Trophoblast cell (in vitro differentiated cells and primary cell): ENCODE measurements at regions not wholly inside any gene's neighbourhood (a gene's known extent, or its start where the extent isn't known, plus 50 kb on each side); places are given as distances from the start of the nearest gene placed in this dataset.

Experiments
- DNase-seq, 2 donors: peaks; one replicate each; pipeline ENCODE4 v3.0.0-alpha.2; 2016
- H2AFZ ChIP-seq: 2 replicates; pipeline ENCODE4 v1.6.1; 2013; ENCODE audit warnings: low read length, moderate library complexity, mild to moderate bottlenecking; ENCODE audit not compliant: insufficient read depth, poor library complexity
- H2AK5ac ChIP-seq: 2 replicates; pipeline ENCODE4 v1.6.1; 2013; ENCODE audit warnings: mild to moderate bottlenecking, low read length
- H2BK120ac ChIP-seq: 2 replicates; pipeline ENCODE4 v1.6.1; 2013; ENCODE audit warnings: low read length, mild to moderate bottlenecking, moderate library complexity; ENCODE audit not compliant: insufficient read depth, poor library complexity
- H2BK12ac ChIP-seq: 2 replicates; pipeline ENCODE4 v1.6.1; 2013; ENCODE audit warnings: mild to moderate bottlenecking, low read length, moderate library complexity
- H2BK5ac ChIP-seq: 2 replicates; pipeline ENCODE4 v1.6.1; 2013; ENCODE audit warnings: low read length, low read depth, moderate library complexity, mild to moderate bottlenecking; ENCODE audit not compliant: poor library complexity
- H3K14ac ChIP-seq: 2 replicates; pipeline ENCODE4 v1.6.1; 2013; ENCODE audit warnings: mild to moderate bottlenecking, low read length
- H3K18ac ChIP-seq: 2 replicates; pipeline ENCODE4 v1.6.1; 2013; ENCODE audit warnings: mild to moderate bottlenecking, low read length
- H3K23ac ChIP-seq: 2 replicates; pipeline ENCODE4 v1.6.1; 2013; ENCODE audit warnings: low read length
- H3K27ac ChIP-seq: 2 replicates; pipeline ENCODE4 v1.5.1; 2013; ENCODE audit warnings: low read depth, mild to moderate bottlenecking, inconsistent platforms, low read length, moderate library complexity
- H3K27me3 ChIP-seq: 2 replicates; pipeline ENCODE4 v1.6.1; 2013; ENCODE audit warnings: inconsistent platforms, mild to moderate bottlenecking, low read length, moderate library complexity; ENCODE audit not compliant: insufficient read depth
- H3K36me3 ChIP-seq, 2 experiments: 1 replicate in 1 of 2; 2 replicates in 1 of 2; pipeline ENCODE4 v1.6.1; 2013; ENCODE audit warnings: low read length in 2 of 2, mild to moderate bottlenecking in 2 of 2, moderate library complexity in 1 of 2; ENCODE audit not compliant: insufficient read depth in 2 of 2, control insufficient read depth in 1 of 2
- H3K4ac ChIP-seq: 2 replicates; pipeline ENCODE4 v1.6.1; 2013; ENCODE audit warnings: low read depth, mild to moderate bottlenecking, low read length, moderate library complexity
- H3K4me1 ChIP-seq, 2 experiments: 1 replicate in 1 of 2; 2 replicates in 1 of 2; pipeline ENCODE4 v1.6.1; 2013; ENCODE audit warnings: low read length in 2 of 2, mild to moderate bottlenecking in 2 of 2, moderate library complexity in 1 of 2; ENCODE audit not compliant: insufficient read depth in 2 of 2, control insufficient read depth in 1 of 2
- H3K4me2 ChIP-seq: 2 replicates; pipeline ENCODE4 v1.6.1; 2013; ENCODE audit warnings: inconsistent platforms, mild to moderate bottlenecking, low read length, moderate library complexity
- H3K4me3 ChIP-seq: 2 replicates; pipeline ENCODE4 v1.5.1; 2013; ENCODE audit warnings: mild to moderate bottlenecking, low read depth, low read length, inconsistent platforms
- H3K79me1 ChIP-seq: one replicate; pipeline ENCODE4 v1.6.1; 2013; ENCODE audit warnings: low read length
- H3K79me2 ChIP-seq: 2 replicates; pipeline ENCODE4 v1.6.1; 2013; ENCODE audit warnings: low read length, mild to moderate bottlenecking; ENCODE audit not compliant: control insufficient read depth, insufficient read depth, poor library complexity
- H3K9ac ChIP-seq: 2 replicates; pipeline ENCODE4 v1.6.1; 2013; ENCODE audit warnings: mild to moderate bottlenecking, low read length
- H3K9me3 ChIP-seq: 2 replicates; pipeline ENCODE4 v1.6.1; 2013; ENCODE audit warnings: low read depth, mild to moderate bottlenecking, control low read depth, inconsistent platforms, low read length; ENCODE audit not compliant: insufficient read depth
- H4K12ac ChIP-seq: 2 replicates; pipeline ENCODE4 v1.6.1; 2013; ENCODE audit warnings: low read depth, mild to moderate bottlenecking, low read length, moderate library complexity
- H4K8ac ChIP-seq: 2 replicates; pipeline ENCODE4 v1.6.1; 2013; ENCODE audit warnings: low read depth, mild to moderate bottlenecking, low read length, moderate library complexity
- H4K91ac ChIP-seq: one replicate; pipeline ENCODE4 v1.6.1; 2013; ENCODE audit warnings: low read depth, mild to moderate bottlenecking, low read length, moderate library complexity
- WGBS: extraction: QIAGEN DNeasy Blood & Tissue Kit; methylation state at CpG from one replicate; pipeline ENCODE4 v1.1.7; 2013; ENCODE audit warnings: missing lambda C conversion rate; ENCODE audit not compliant: insufficient read length, insufficient coverage; ENCODE audit errors: extremely low coverage; 5-methylcytosine and 5-hydroxymethylcytosine counted together

GRCh38 chr13:83681547-83681946, 200.7 kb downstream of the SLITRK1 start:
- Histone ChIP-seq H4K8ac (no peak overlapping the region), H2BK5ac (no peak overlapping the region), H3K14ac (no peak overlapping the region), H4K91ac (no peak overlapping the region), H2AFZ (no peak overlapping the region), H3K18ac (no peak overlapping the region), H3K4me3 (no peak overlapping the region), H3K4me2 (no peak overlapping the region), H3K9ac (no peak overlapping the region), H3K27me3 (no peaks in the 10 kb centered on the region), H2AK5ac (no peak overlapping the region), H3K27ac (no peak overlapping the region), H3K4me1 (no peaks in the 10 kb centered on the region), H3K36me3 (no peaks in the 10 kb centered on the region), H3K79me2 (no peaks in the 10 kb centered on the region), H4K12ac (no peak overlapping the region), H2BK12ac (no peak overlapping the region), H3K23ac (no peak overlapping the region), H3K4ac (no peak overlapping the region), H2BK120ac (no peak overlapping the region), H3K9me3 (no peaks in the 10 kb centered on the region), H3K79me1 (no peaks in the 10 kb centered on the region)
- WGBS = no CpG with 5 or more reads among the region's 1 CpG
- DNase-seq = no peak

- no peak overlapping the region for H3K23ac ChIP-seq
- no peaks in the 10 kb centered on the region for H3K79me1 ChIP-seq
- H3K18ac ChIP-seq = no peak overlapping the region
- no peak overlapping the region for H4K91ac ChIP-seq
- H3K79me2 ChIP-seq = no peaks in the 10 kb centered on the region
- H2BK120ac ChIP-seq = no peak overlapping the region
- no peak overlapping the region for H4K12ac ChIP-seq
- H3K4me3 ChIP-seq = no peak overlapping the region
- H3K9me3 ChIP-seq = no peaks in the 10 kb centered on the region
- no peak overlapping the region for H4K8ac ChIP-seq
- DNase-seq = no peak
- no peak overlapping the region for H3K4ac ChIP-seq
- no peaks in the 10 kb centered on the region for H3K27me3 ChIP-seq
- no peaks in the 10 kb centered on the region for H3K4me1 ChIP-seq
- H3K14ac ChIP-seq = no peak overlapping the region
- no peak overlapping the region for H2AK5ac ChIP-seq
- no peak overlapping the region for H3K27ac ChIP-seq
- H3K9ac ChIP-seq = no peak overlapping the region
- no peak overlapping the region for H2BK12ac ChIP-seq
- H3K4me2 ChIP-seq = no peak overlapping the region
- no peak overlapping the region for H2BK5ac ChIP-seq
- no peaks in the 10 kb centered on the region for H3K36me3 ChIP-seq
- no peak overlapping the region for H2AFZ ChIP-seq
Observed at GRCh38 chr13:83677985-83678384, 204.3 kb downstream of the SLITRK1 start.

GRCh38 chr13:83672612-83673011, 209.7 kb downstream of the SLITRK1 start:
- Histone ChIP-seq H4K91ac (no peak overlapping the region), H3K36me3 (no peaks in the 10 kb centered on the region), H3K23ac (no peak overlapping the region), H3K9me3 (no peaks in the 10 kb centered on the region), H3K4ac (no peak overlapping the region), H3K4me2 (no peak overlapping the region), H3K4me3 (no peak overlapping the region), H2AK5ac (no peak overlapping the region), H4K12ac (no peak overlapping the region), H3K4me1 (no peaks in the 10 kb centered on the region), H2BK12ac (no peak overlapping the region), H3K79me2 (no peaks in the 10 kb centered on the region), H3K27ac (no peak overlapping the region), H3K27me3 (no peaks in the 10 kb centered on the region), H2BK120ac (no peak overlapping the region), H3K18ac (no peak overlapping the region), H2BK5ac (no peak overlapping the region), H3K9ac (no peak overlapping the region), H3K79me1 (no peaks in the 10 kb centered on the region), H3K14ac (no peak overlapping the region), H2AFZ (no peak overlapping the region), H4K8ac (no peak overlapping the region)
- WGBS = no CpG with 5 or more reads among the region's 2 CpGs
- no peak for DNase-seq

GRCh38 chr13:83667606-83668005, 214.7 kb downstream of the SLITRK1 start:
- no peak overlapping the region for H3K9ac ChIP-seq

More at GRCh38 chr13:83667606-83668005, 214.7 kb downstream of the SLITRK1 start:
- Histone ChIP-seq H3K14ac (no peak overlapping the region), H2AK5ac (no peak overlapping the region), H3K4me1 (no peaks in the 10 kb centered on the region), H3K9me3 (no peaks in the 10 kb centered on the region), H2AFZ (no peak overlapping the region), H3K23ac (no peak overlapping the region), H3K27ac (no peak overlapping the region), H4K12ac (no peak overlapping the region), H3K79me2 (no peaks in the 10 kb centered on the region), H3K4me2 (no peak overlapping the region), H4K91ac (no peak overlapping the region), H3K36me3 (no peaks in the 10 kb centered on the region), H2BK120ac (no peak overlapping the region), H3K27me3 (no peaks in the 10 kb centered on the region), H2BK12ac (no peak overlapping the region), H3K18ac (no peak overlapping the region), H3K4me3 (no peak overlapping the region), H4K8ac (no peak overlapping the region), H3K4ac (no peak overlapping the region), H2BK5ac (no peak overlapping the region), H3K79me1 (no peaks in the 10 kb centered on the region)
- no CpG with 5 or more reads among the region's 2 CpGs for WGBS
- DNase-seq = no peak
